ENCODE measurements at regions not wholly inside any gene's neighbourhood (a gene's known extent, or its start where the extent isn't known, plus 50 kb on each side); places are given as distances from the start of the nearest gene placed in this dataset.

- TF ChIP-seq CTCF (IDR thresholded peaks at IDR 0.05) (no peak), POLR2A (IDR thresholded peaks at IDR 0.05) (no peak)
Measured at GRCh38 chr6:83770910-83771309, 62.0 kb upstream of the SNAP91 start.
